ENCODE measurements at regions not wholly inside any gene's neighbourhood (a gene's known extent, or its start where the extent isn't known, plus 50 kb on each side); places are given as distances from the start of the nearest gene placed in this dataset.
A peak's percentile ranks its signal among the peaks of the same experiment; 100 is the strongest.

GRCh38 chr3:117255736-117256135 is 546.2 kb downstream of the TUSC7 start:
- no peaks in the 10 kb centered on the region for H3K9me3 ChIP-seq
- H3K27ac ChIP-seq = no peak overlapping the region
- ATAC-seq = no peak
- TF ChIP-seq CTCF (IDR thresholded peaks at IDR 0.05) = no peak
- H3K27me3 ChIP-seq = no peaks in the 10 kb centered on the region
- intact Hi-C loops (cut with DNase I) = no loop called here
- DNase-seq = no peak
- no peaks in the 10 kb centered on the region for H3K36me3 ChIP-seq
- no peaks in the 10 kb centered on the region for H3K4me1 ChIP-seq
- no peak overlapping the region for H3K4me3 ChIP-seq

- peak; percentile 60 for ATAC-seq
- Histone ChIP-seq H3K9me3 (no peaks in the 10 kb centered on the region), H3K27me3 (no peaks in the 10 kb centered on the region), H3K27ac (no peak overlapping the region), H3K36me3 (no peaks in the 10 kb centered on the region), H3K4me3 (no peak overlapping the region), H3K4me1 (no peaks in the 10 kb centered on the region)
- no peak for DNase-seq
- intact Hi-C loops (cut with DNase I) = no loop called here
- no peak for TF ChIP-seq CTCF (IDR thresholded peaks at IDR 0.05)
These were observed 552.4 kb downstream of the TUSC7 start for GRCh38 chr3:117261983-117262421.

GRCh38 chr3:117263270-117263669 is 553.7 kb downstream of the TUSC7 start:
- no peak for TF ChIP-seq CTCF (IDR thresholded peaks at IDR 0.05)
- ATAC-seq (no peak), DNase-seq (no peak)
- Histone ChIP-seq H3K4me3 (no peak overlapping the region), H3K4me1 (no peaks in the 10 kb centered on the region), H3K9me3 (no peaks in the 10 kb centered on the region), H3K36me3 (no peaks in the 10 kb centered on the region), H3K27me3 (no peaks in the 10 kb centered on the region), H3K27ac (no peak overlapping the region)
- intact Hi-C loops (cut with DNase I) = no loop called here

- TF ChIP-seq CTCF (IDR thresholded peaks at IDR 0.05) = no peak
These were observed 554.2 kb downstream of the TUSC7 start for GRCh38 chr3:117263745-117264144.

GRCh38 chr3:117264204-117264994 is 554.8 kb downstream of the TUSC7 start:
- Histone ChIP-seq H3K36me3 (no peaks in the 10 kb centered on the region), H3K27ac (no peak overlapping the region), H3K27me3 (no peaks in the 10 kb centered on the region), H3K4me3 (no peak overlapping the region), H3K9me3 (no peaks in the 10 kb centered on the region), H3K4me1 (no peaks in the 10 kb centered on the region)
- intact Hi-C loops (cut with DNase I) = no loop called here
- ATAC-seq (no peak), DNase-seq (no peak)
- no peak for TF ChIP-seq CTCF (IDR thresholded peaks at IDR 0.05)

More at GRCh38 chr3:117263745-117264144, 554.2 kb downstream of the TUSC7 start:
- no peak for DNase-seq
- H3K27me3 ChIP-seq = no peaks in the 10 kb centered on the region
- H3K27ac ChIP-seq = no peak overlapping the region
- intact Hi-C loops (cut with DNase I) = no loop called here
- no peaks in the 10 kb centered on the region for H3K9me3 ChIP-seq
- no peaks in the 10 kb centered on the region for H3K36me3 ChIP-seq
- H3K4me1 ChIP-seq = no peaks in the 10 kb centered on the region
- no peak for ATAC-seq
- no peak overlapping the region for H3K4me3 ChIP-seq
